Endodermal cell (in vitro differentiated cells): ENCODE measurements at regions not wholly inside any gene's neighbourhood (a gene's known extent, or its start where the extent isn't known, plus 50 kb on each side); places are given as distances from the start of the nearest gene placed in this dataset.

Experiments used
- DNase-seq: peaks from one replicate; pipeline ENCODE4 v3.0.0-alpha.2; 2017
- H3K27ac ChIP-seq: 2 replicates; pipeline ENCODE4 v1.5.1; 2013; ENCODE audit warnings: mild to moderate bottlenecking, low read depth, low read length, moderate library complexity
- H3K27me3 ChIP-seq: 2 replicates; pipeline ENCODE4 v1.6.1; 2013; ENCODE audit warnings: mild to moderate bottlenecking, low read length, moderate library complexity; ENCODE audit not compliant: insufficient read depth, control insufficient read depth, poor library complexity, severe bottlenecking
- H3K36me3 ChIP-seq: 2 replicates; pipeline ENCODE4 v1.7.0; 2013; ENCODE audit warnings: mild to moderate bottlenecking, low read length, moderate library complexity; ENCODE audit not compliant: control insufficient read depth, insufficient read depth
- H3K4me1 ChIP-seq: one replicate; pipeline ENCODE4 v1.7.0; 2013; ENCODE audit warnings: low read length; ENCODE audit not compliant: control insufficient read depth, insufficient read depth
- H3K4me3 ChIP-seq: 2 replicates; pipeline ENCODE4 v1.5.1; 2013; ENCODE audit warnings: mild to moderate bottlenecking, low read length, moderate library complexity
- H3K9ac ChIP-seq: 2 replicates; pipeline ENCODE4 v1.6.1; 2013; ENCODE audit warnings: mild to moderate bottlenecking, low read length, moderate library complexity; ENCODE audit not compliant: poor library complexity, severe bottlenecking; ENCODE audit errors: extremely low read depth
- H3K9me3 ChIP-seq: 2 replicates; pipeline ENCODE4 v1.6.1; 2013; ENCODE audit warnings: mild to moderate bottlenecking, low read length, moderate library complexity; ENCODE audit not compliant: control insufficient read depth
- H3K27ac Mint-ChIP-seq: 2 replicates; pipeline ENCODE4 v1.8.0; 2020; ENCODE audit warnings: mixed read lengths
- H3K27me3 Mint-ChIP-seq: 2 replicates; pipeline ENCODE4 v1.8.0; 2021; ENCODE audit warnings: mild to moderate bottlenecking, mixed read lengths; ENCODE audit not compliant: insufficient read depth
- H3K36me3 Mint-ChIP-seq: 2 replicates; pipeline ENCODE4 v1.8.0; 2020; ENCODE audit warnings: low read depth, mixed read lengths
- H3K4me1 Mint-ChIP-seq: 2 replicates; pipeline ENCODE4 v1.8.0; 2020; ENCODE audit warnings: mixed read lengths
- H3K4me3 Mint-ChIP-seq: 2 replicates; pipeline ENCODE4 v1.8.0; 2020; ENCODE audit warnings: mild to moderate bottlenecking, moderate library complexity, mixed read lengths
- H3K9me3 Mint-ChIP-seq: 2 replicates; pipeline ENCODE4 v1.8.0; 2020; ENCODE audit warnings: mild to moderate bottlenecking, mixed read lengths
- WGBS, 2 experiments: methylation state at CpG; one replicate each; pipeline versions ENCODE4 v1.1.5 to v1.1.7; 2013; ENCODE audit warnings: missing lambda C conversion rate in 2 of 2, mixed read lengths in 1 of 2; ENCODE audit not compliant: insufficient coverage in 1 of 2, insufficient read length in 1 of 2; 5-methylcytosine and 5-hydroxymethylcytosine counted together
- TF ChIP-seq, protein P1 (sequence below): fragments of 200-600 bp; sonication (generic); conservative IDR thresholded peaks from 2 replicates; pipeline ENCODE4 v1.5.0; 2021; ENCODE audit warnings: antibody characterized with exemption, mild to moderate bottlenecking

DNA sequence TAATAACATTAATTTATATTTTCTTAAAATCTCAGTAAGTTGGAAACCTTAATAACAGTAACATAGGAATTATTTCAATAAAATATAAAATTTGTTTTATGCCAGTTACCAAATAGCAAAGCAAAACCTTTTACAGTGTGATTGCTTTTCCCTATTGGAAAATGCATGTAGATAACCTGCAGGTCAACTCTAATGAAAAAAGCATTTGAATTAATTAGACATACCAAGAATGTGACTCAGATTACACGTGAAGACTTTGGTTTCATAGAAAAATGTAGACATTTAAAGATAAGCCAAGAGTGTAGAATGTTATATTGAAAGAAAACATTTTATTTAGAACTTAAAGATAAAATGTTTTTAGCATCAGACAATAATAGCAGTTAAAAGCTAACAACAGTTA, 888.1 kb downstream of the TMEM121 start:
- H3K9me3 Mint-ChIP-seq, result peaks cover 59% of the 10 kb centered on the region
- 0% methylated on average over 1 of the region's 1 CpG; no CpG with 5 or more reads in 1 of the 2 experiments for WGBS, 2 experiments
- no peaks in the 10 kb centered on the region for H3K27me3 ChIP-seq
- H3K9ac ChIP-seq, result no peak overlapping the region
- no peak overlapping the region for H3K4me3 Mint-ChIP-seq
- no peak for DNase-seq
- no peaks in the 10 kb centered on the region for H3K36me3 Mint-ChIP-seq
- H3K27me3 Mint-ChIP-seq, result no peaks in the 10 kb centered on the region
- H3K4me1 ChIP-seq, result no peaks in the 10 kb centered on the region
- H3K27ac Mint-ChIP-seq, result no peak overlapping the region
- H3K27ac ChIP-seq, result no peak overlapping the region
- TF ChIP-seq, protein P1, sequence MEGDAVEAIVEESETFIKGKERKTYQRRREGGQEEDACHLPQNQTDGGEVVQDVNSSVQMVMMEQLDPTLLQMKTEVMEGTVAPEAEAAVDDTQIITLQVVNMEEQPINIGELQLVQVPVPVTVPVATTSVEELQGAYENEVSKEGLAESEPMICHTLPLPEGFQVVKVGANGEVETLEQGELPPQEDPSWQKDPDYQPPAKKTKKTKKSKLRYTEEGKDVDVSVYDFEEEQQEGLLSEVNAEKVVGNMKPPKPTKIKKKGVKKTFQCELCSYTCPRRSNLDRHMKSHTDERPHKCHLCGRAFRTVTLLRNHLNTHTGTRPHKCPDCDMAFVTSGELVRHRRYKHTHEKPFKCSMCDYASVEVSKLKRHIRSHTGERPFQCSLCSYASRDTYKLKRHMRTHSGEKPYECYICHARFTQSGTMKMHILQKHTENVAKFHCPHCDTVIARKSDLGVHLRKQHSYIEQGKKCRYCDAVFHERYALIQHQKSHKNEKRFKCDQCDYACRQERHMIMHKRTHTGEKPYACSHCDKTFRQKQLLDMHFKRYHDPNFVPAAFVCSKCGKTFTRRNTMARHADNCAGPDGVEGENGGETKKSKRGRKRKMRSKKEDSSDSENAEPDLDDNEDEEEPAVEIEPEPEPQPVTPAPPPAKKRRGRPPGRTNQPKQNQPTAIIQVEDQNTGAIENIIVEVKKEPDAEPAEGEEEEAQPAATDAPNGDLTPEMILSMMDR, result no peak
- no peak overlapping the region for H3K4me3 ChIP-seq
- H3K36me3 ChIP-seq, result no peaks in the 10 kb centered on the region
- H3K4me1 Mint-ChIP-seq, result no peaks in the 10 kb centered on the region
- H3K9me3 ChIP-seq, result peaks cover 79% of the 10 kb centered on the region

DNA sequence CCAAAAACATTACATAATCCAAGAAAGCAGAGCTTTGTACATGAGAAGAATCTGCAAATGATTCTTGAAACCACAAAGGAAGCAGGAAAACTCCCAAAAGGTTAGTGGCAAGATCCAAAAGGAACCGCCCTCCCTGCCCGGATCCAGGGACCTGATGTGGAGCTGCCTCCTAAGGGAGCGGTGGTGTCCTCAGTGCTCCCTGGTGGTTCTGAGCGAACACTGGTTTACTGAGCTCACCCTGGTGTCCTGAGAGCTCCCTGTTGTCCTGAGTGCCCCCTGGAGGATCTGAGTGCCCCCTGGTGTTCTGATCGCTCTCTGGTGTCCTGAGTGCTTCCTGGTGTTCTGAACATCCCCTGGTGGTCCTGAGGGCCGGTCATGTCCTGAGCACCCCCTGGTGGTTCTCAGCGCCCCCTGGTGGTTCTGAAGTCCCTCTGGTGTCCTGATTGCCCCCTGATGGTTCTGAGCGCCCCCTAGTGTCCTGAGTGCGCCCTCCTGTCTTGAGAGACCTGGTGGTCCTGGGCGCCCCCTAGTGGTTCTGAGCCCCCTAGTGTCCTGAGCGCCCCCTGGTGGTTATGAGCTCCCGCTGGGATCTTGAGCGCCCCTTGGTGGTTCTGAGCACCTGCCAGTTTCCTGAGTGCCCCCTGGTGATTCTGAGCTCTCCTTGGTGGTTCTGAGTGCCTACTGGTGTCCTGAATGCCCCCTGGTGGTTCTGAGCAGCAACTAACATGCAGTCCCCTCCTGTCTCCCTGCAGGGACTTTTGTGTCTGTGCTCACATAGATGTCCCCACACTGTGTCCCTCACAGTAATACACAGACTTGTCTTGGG, 891.1 kb downstream of the TMEM121 start:
- H3K27me3 Mint-ChIP-seq, result no peaks in the 10 kb centered on the region
- H3K4me3 Mint-ChIP-seq, result no peak overlapping the region
- peaks cover 74% of the 10 kb centered on the region for H3K9me3 ChIP-seq
- 71 to 77% methylated on average over 9 to 13 of the region's 13 CpGs for whole genome bisulfite sequencing, 2 experiments
- no peak overlapping the region for H3K27ac ChIP-seq
- no peaks in the 10 kb centered on the region for H3K27me3 ChIP-seq
- DNase-seq, result peak; percentile 80
- H3K9me3 Mint-ChIP-seq, result peaks cover 58% of the 10 kb centered on the region
- H3K36me3 Mint-ChIP-seq, result no peaks in the 10 kb centered on the region
- H3K27ac Mint-ChIP-seq, result no peak overlapping the region
- H3K4me1 ChIP-seq, result no peaks in the 10 kb centered on the region
- H3K4me1 Mint-ChIP-seq, result no peaks in the 10 kb centered on the region
- H3K36me3 ChIP-seq, result no peaks in the 10 kb centered on the region
- TF ChIP-seq, protein P1, result peak; percentile 70
- H3K9ac ChIP-seq, result no peak overlapping the region
- H3K4me3 ChIP-seq, result peak overlapping the region; percentile 53

DNA sequence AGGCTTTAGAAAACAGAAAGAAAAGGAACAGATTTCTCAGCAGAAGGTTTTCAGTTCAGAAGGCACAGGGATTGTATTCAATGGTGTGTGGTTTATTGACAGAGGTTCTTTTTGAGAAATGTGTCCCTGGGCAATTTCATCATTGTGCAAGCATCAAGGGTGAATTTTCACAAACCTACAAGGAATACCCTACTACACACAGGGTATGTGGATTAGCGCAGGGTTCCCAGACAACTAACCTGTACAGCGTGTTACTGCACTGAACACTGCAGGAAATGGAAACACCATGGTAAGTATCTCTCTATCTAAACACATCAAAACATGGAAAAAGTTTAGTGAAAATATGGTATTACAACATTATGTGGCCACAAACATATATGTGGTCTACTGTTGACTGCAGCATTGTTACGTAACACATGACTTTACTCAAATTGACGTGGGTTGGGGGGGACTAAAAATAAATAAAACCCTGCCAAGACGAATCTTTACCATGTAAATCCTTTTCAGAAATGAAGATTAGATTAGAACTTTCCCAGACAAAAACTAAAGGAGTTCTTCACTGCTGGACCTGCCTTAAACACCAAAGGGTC, 893.1 kb downstream of the TMEM121 start:
- TF ChIP-seq, protein P1, result no peak
- H3K9me3 Mint-ChIP-seq, result peaks cover 78% of the 10 kb centered on the region
- no peaks in the 10 kb centered on the region for H3K36me3 Mint-ChIP-seq
- H3K4me1 ChIP-seq, result no peaks in the 10 kb centered on the region
- H3K27ac ChIP-seq, result no peak overlapping the region
- 75 to 76% methylated on average over 2 to 5 of the region's 5 CpGs for WGBS, 2 experiments
- H3K27ac Mint-ChIP-seq, result no peak overlapping the region
- DNase-seq, result no peak
- H3K27me3 ChIP-seq, result no peaks in the 10 kb centered on the region
- H3K4me1 Mint-ChIP-seq, result no peaks in the 10 kb centered on the region
- H3K9ac ChIP-seq, result no peak overlapping the region
- H3K4me3 ChIP-seq, result peak overlapping the region; percentile 66
- H3K27me3 Mint-ChIP-seq, result no peaks in the 10 kb centered on the region
- H3K4me3 Mint-ChIP-seq, result no peak overlapping the region
- no peaks in the 10 kb centered on the region for H3K36me3 ChIP-seq
- peaks cover 70% of the 10 kb centered on the region for H3K9me3 ChIP-seq
